Stimulated activated naive CD4-positive, alpha-beta T cell (primary cell): ENCODE measurements at regions not wholly inside any gene's neighbourhood (a gene's known extent, or its start where the extent isn't known, plus 50 kb on each side); places are given as distances from the start of the nearest gene placed in this dataset.

Experiments
- DNase-seq, 6 experiments: peaks; one replicate each; lab custom pipeline; 2025; lab: John Stamatoyannopoulos, UW

GRCh38 chr3:55341502-55342031 lies 145.5 kb downstream of the WNT5A start:
- no peak for DNase-seq

GRCh38 chr3:55339819-55340218 lies 147.3 kb downstream of the WNT5A start:
- no peak for DNase-seq

GRCh38 chr3:55339390-55339789 lies 147.7 kb downstream of the WNT5A start:
- DNase-seq: no peak

GRCh38 chr3:55337641-55338180 lies 149.4 kb downstream of the WNT5A start:
- no peak for DNase-seq

- no peak for DNase-seq
Measured at GRCh38 chr3:55333923-55334322, 153.2 kb downstream of the WNT5A start.

GRCh38 chr3:55333046-55333445 lies 154.1 kb downstream of the WNT5A start:
- DNase-seq: no peak

- no peak for DNase-seq
Measured at GRCh38 chr3:55332176-55332575, 154.9 kb downstream of the WNT5A start.

- DNase-seq: no peak
Measured at GRCh38 chr3:55331524-55331923, 155.6 kb downstream of the WNT5A start.

- DNase-seq: no peak
Measured at GRCh38 chr3:55330756-55331155, 156.3 kb downstream of the WNT5A start.

GRCh38 chr3:55330355-55330754 lies 156.8 kb downstream of the WNT5A start:
- no peak for DNase-seq

- no peak for DNase-seq
Measured at GRCh38 chr3:55329849-55330248, 157.3 kb downstream of the WNT5A start.

GRCh38 chr3:55327131-55327920 lies 159.8 kb downstream of the WNT5A start:
- DNase-seq: no peak

- no peak for DNase-seq
Measured at GRCh38 chr3:55322638-55323037, 164.5 kb downstream of the WNT5A start.

- no peak for DNase-seq
Measured at GRCh38 chr3:55320928-55321327, 166.2 kb downstream of the WNT5A start.

GRCh38 chr3:55315396-55315795 lies 171.7 kb downstream of the WNT5A start:
- no peak for DNase-seq

- DNase-seq: no peak
Measured at GRCh38 chr3:55313666-55314065, 173.4 kb downstream of the WNT5A start.

- no peak for DNase-seq
Measured at GRCh38 chr3:55309336-55309735, 177.8 kb downstream of the WNT5A start.

GRCh38 chr3:55307622-55308021 lies 179.5 kb downstream of the WNT5A start:
- no peak for DNase-seq

- DNase-seq: no peak
Measured at GRCh38 chr3:55305696-55306485, 181.2 kb downstream of the WNT5A start.

- no peak for DNase-seq
Measured at GRCh38 chr3:55300701-55301100, 186.4 kb downstream of the WNT5A start.

- no peak for DNase-seq
Measured at GRCh38 chr3:55297706-55298105, 189.4 kb downstream of the WNT5A start.

- no peak for DNase-seq
Measured at GRCh38 chr3:55297245-55297644, 189.9 kb downstream of the WNT5A start.

- no peak for DNase-seq
Measured at GRCh38 chr3:55296791-55297190, 190.3 kb downstream of the WNT5A start.
